IPS-20b (cell line): ENCODE measurements at regions not wholly inside any gene's neighbourhood (a gene's known extent, or its start where the extent isn't known, plus 50 kb on each side); places are given as distances from the start of the nearest gene placed in this dataset.

Source experiments
- H3K27ac ChIP-seq: one replicate; pipeline ENCODE4 v1.5.1; 2013; ENCODE audit warnings: low read length
- H3K27me3 ChIP-seq: 2 replicates; pipeline ENCODE4 v1.6.1; 2013; ENCODE audit warnings: mild to moderate bottlenecking, low read length, inconsistent platforms; ENCODE audit not compliant: insufficient read depth
- H3K36me3 ChIP-seq: 2 replicates; pipeline ENCODE4 v1.6.1; 2013; ENCODE audit warnings: low read depth, mild to moderate bottlenecking, inconsistent platforms, low read length, moderate library complexity; ENCODE audit not compliant: insufficient read depth
- H3K4me1 ChIP-seq: 2 replicates; pipeline ENCODE4 v1.6.1; 2013; ENCODE audit warnings: mild to moderate bottlenecking, control low read depth, inconsistent platforms, low read length, moderate library complexity; ENCODE audit not compliant: insufficient read depth
- H3K4me3 ChIP-seq: 2 replicates; pipeline ENCODE4 v1.5.1; 2013; ENCODE audit warnings: mild to moderate bottlenecking, low read length, inconsistent platforms
- H3K9ac ChIP-seq: 2 replicates; pipeline ENCODE4 v1.6.1; 2013; ENCODE audit warnings: low read depth, mild to moderate bottlenecking, inconsistent platforms, low read length, moderate library complexity
- H3K9me3 ChIP-seq: 2 replicates; pipeline ENCODE4 v1.6.1; 2013; ENCODE audit warnings: mild to moderate bottlenecking, low read depth, low read length, inconsistent platforms; ENCODE audit not compliant: insufficient read depth

GRCh38 chr1:216904471-216904870 is 181.2 kb upstream of the ESRRG start:
- Histone ChIP-seq H3K4me3 (no peak overlapping the region), H3K36me3 (no peaks in the 10 kb centered on the region), H3K27me3 (no peaks in the 10 kb centered on the region), H3K4me1 (peaks cover 9% of the 10 kb centered on the region; the same call in 1 of the 2 replicates), H3K9me3 (no peaks in the 10 kb centered on the region), H3K9ac (no peak overlapping the region), H3K27ac (no peak overlapping the region)

- H3K9me3 ChIP-seq = no peaks in the 10 kb centered on the region
- H3K27ac ChIP-seq = no peak overlapping the region
- H3K9ac ChIP-seq = no peak overlapping the region
- peaks cover 9% of the 10 kb centered on the region; the same call in 1 of the 2 replicates for H3K4me1 ChIP-seq
- no peaks in the 10 kb centered on the region for H3K36me3 ChIP-seq
- no peaks in the 10 kb centered on the region for H3K27me3 ChIP-seq
- no peak overlapping the region for H3K4me3 ChIP-seq
These were observed 180.1 kb upstream of the ESRRG start for GRCh38 chr1:216903382-216903740.

- Histone ChIP-seq H3K27ac (no peak overlapping the region), H3K9me3 (no peaks in the 10 kb centered on the region), H3K27me3 (no peaks in the 10 kb centered on the region), H3K4me1 (peaks cover 9% of the 10 kb centered on the region; the same call in 1 of the 2 replicates), H3K36me3 (no peaks in the 10 kb centered on the region), H3K4me3 (no peak overlapping the region), H3K9ac (no peak overlapping the region)
These were observed 179.6 kb upstream of the ESRRG start for GRCh38 chr1:216902669-216903381.

GRCh38 chr1:216900116-216900620 is 176.9 kb upstream of the ESRRG start:
- Histone ChIP-seq H3K36me3 (no peaks in the 10 kb centered on the region), H3K27me3 (no peaks in the 10 kb centered on the region), H3K27ac (no peak overlapping the region), H3K9ac (no peak overlapping the region), H3K4me1 (peaks cover 9% of the 10 kb centered on the region; the same call in 1 of the 2 replicates), H3K9me3 (no peaks in the 10 kb centered on the region), H3K4me3 (no peak overlapping the region)

- Histone ChIP-seq H3K27me3 (no peaks in the 10 kb centered on the region), H3K4me1 (peaks cover 5% of the 10 kb centered on the region; the same call in 1 of the 2 replicates), H3K36me3 (no peaks in the 10 kb centered on the region), H3K27ac (no peak overlapping the region), H3K4me3 (no peak overlapping the region), H3K9ac (no peak overlapping the region), H3K9me3 (no peaks in the 10 kb centered on the region)
These were observed 175.6 kb upstream of the ESRRG start for GRCh38 chr1:216898801-216899200.

- no peak overlapping the region for H3K9ac ChIP-seq
- no peak overlapping the region for H3K27ac ChIP-seq
- H3K27me3 ChIP-seq = no peaks in the 10 kb centered on the region
- peaks cover 4% of the 10 kb centered on the region; the same call in 1 of the 2 replicates for H3K4me1 ChIP-seq
- H3K4me3 ChIP-seq = no peak overlapping the region
- no peaks in the 10 kb centered on the region for H3K36me3 ChIP-seq
- no peaks in the 10 kb centered on the region for H3K9me3 ChIP-seq
These were observed 172.9 kb upstream of the ESRRG start for GRCh38 chr1:216896146-216896545.

GRCh38 chr1:216894494-216894893 is 171.3 kb upstream of the ESRRG start:
- Histone ChIP-seq H3K27me3 (no peaks in the 10 kb centered on the region), H3K4me3 (no peak overlapping the region), H3K27ac (no peak overlapping the region), H3K9ac (no peak overlapping the region), H3K4me1 (peaks cover 4% of the 10 kb centered on the region; the same call in 1 of the 2 replicates), H3K9me3 (no peaks in the 10 kb centered on the region), H3K36me3 (no peaks in the 10 kb centered on the region)

- Histone ChIP-seq H3K27ac (no peak overlapping the region), H3K36me3 (no peaks in the 10 kb centered on the region)
These were observed 169.4 kb upstream of the ESRRG start for GRCh38 chr1:216892581-216893160.

GRCh38 chr1:216890871-216891270 is 167.6 kb upstream of the ESRRG start:
- Histone ChIP-seq H3K9ac (no peak overlapping the region), H3K4me3 (no peak overlapping the region), H3K36me3 (no peaks in the 10 kb centered on the region), H3K9me3 (no peaks in the 10 kb centered on the region), H3K4me1 (peaks cover 10% of the 10 kb centered on the region; the same call in 1 of the 2 replicates), H3K27ac (no peak overlapping the region), H3K27me3 (no peaks in the 10 kb centered on the region)

More at GRCh38 chr1:216892581-216893160, 169.4 kb upstream of the ESRRG start:
- Histone ChIP-seq H3K9ac (no peak overlapping the region), H3K4me3 (no peak overlapping the region), H3K4me1 (peaks cover 10% of the 10 kb centered on the region; the same call in 1 of the 2 replicates), H3K9me3 (no peaks in the 10 kb centered on the region), H3K27me3 (no peaks in the 10 kb centered on the region)

GRCh38 chr1:216888731-216889130 is 165.5 kb upstream of the ESRRG start:
- Histone ChIP-seq H3K27me3 (no peaks in the 10 kb centered on the region), H3K36me3 (no peaks in the 10 kb centered on the region), H3K9ac (no peak overlapping the region), H3K27ac (no peak overlapping the region), H3K9me3 (no peaks in the 10 kb centered on the region), H3K4me1 (0 out of 2 replicates have a peak, but pooled peaks cover 6% of the 10 kb centered on the region), H3K4me3 (no peak overlapping the region)

- Histone ChIP-seq H3K4me1 (0 out of 2 replicates have a peak, but pooled peaks cover 6% of the 10 kb centered on the region), H3K9me3 (no peaks in the 10 kb centered on the region), H3K27ac (no peak overlapping the region), H3K4me3 (no peak overlapping the region), H3K36me3 (no peaks in the 10 kb centered on the region), H3K27me3 (no peaks in the 10 kb centered on the region), H3K9ac (no peak overlapping the region)
These were observed 163.8 kb upstream of the ESRRG start for GRCh38 chr1:216887032-216887431.
